ENCODE measurements at regions not wholly inside any gene's neighbourhood (a gene's known extent, or its start where the extent isn't known, plus 50 kb on each side); places are given as distances from the start of the nearest gene placed in this dataset.

GRCh38 chr6:106017454-106017853 lies 68.7 kb upstream of the PRDM1 start:
- POLR2A ChIA-PET: no interaction called here
- Mint-ChIP-seq H3K4me3 (no peak overlapping the region), H3K36me3 (no peaks in the 10 kb centered on the region), H3K27ac (no peak overlapping the region), H3K27me3 (peaks cover 3 to 20% of the 10 kb centered on the region in 2 donors), H3K4me1 (no peaks in the 10 kb centered on the region), H3K9me3 (no peaks in the 10 kb centered on the region)
- Histone ChIP-seq H3K4me3 (ENCODE audit: control insufficient read depth in 1 of 2, extremely low read depth in 1 of 2, low read length in 1 of 2) (no peak overlapping the region), H3K36me3 (ENCODE audit: control insufficient read depth in 2 of 2, extremely low read depth in 1 of 2, insufficient read depth in 1 of 2, low read length in 1 of 2) (no peaks in the 10 kb centered on the region), H3K27ac (ENCODE audit: low read length) (no peak overlapping the region), H3K4me1 (ENCODE audit: control insufficient read depth in 1 of 2, extremely low read depth in 1 of 2, insufficient read depth in 2 of 2, low read length in 2 of 2) (no peaks in the 10 kb centered on the region), H3K27me3 (replicated peaks in 1 of 2; ENCODE audit: control insufficient read depth in 2 of 2, extremely low read depth in 1 of 2, insufficient read depth in 2 of 2, low read length in 1 of 2) (peaks cover 0 to 3% of the 10 kb centered on the region in 2 experiments), H3K9me3 (no peaks in the 10 kb centered on the region)
- ATAC-seq (replicated peaks in 1 of 4) (no peak), DNase-seq (no peak)
- CTCF ChIA-PET: interaction anchor here (0.5 to 2.9 kb wide), 2 partner anchors 100 to 206 kb away, joined by 3 to 14 read pairs; no protein-coding TSS in a partner anchor
- 100% methylated on average over 2 of the region's 5 CpGs for WGBS (ENCODE audit: insufficient coverage)

- no peaks in the 10 kb centered on the region for H3K9me3 Mint-ChIP-seq
- H3K4me3 Mint-ChIP-seq: no peak overlapping the region
- no peak overlapping the region for H3K27ac Mint-ChIP-seq
- Histone ChIP-seq H3K9me3 (no peaks in the 10 kb centered on the region), H3K4me1 (ENCODE audit: control insufficient read depth in 1 of 2, extremely low read depth in 1 of 2, insufficient read depth in 2 of 2, low read length in 2 of 2) (no peaks in the 10 kb centered on the region), H3K27me3 (replicated peaks in 1 of 2; ENCODE audit: control insufficient read depth in 2 of 2, extremely low read depth in 1 of 2, insufficient read depth in 2 of 2, low read length in 1 of 2) (peaks cover 0 to 3% of the 10 kb centered on the region in 2 experiments), H3K36me3 (ENCODE audit: control insufficient read depth in 2 of 2, extremely low read depth in 1 of 2, insufficient read depth in 1 of 2, low read length in 1 of 2) (no peaks in the 10 kb centered on the region), H3K4me3 (ENCODE audit: control insufficient read depth in 1 of 2, extremely low read depth in 1 of 2, low read length in 1 of 2) (no peak overlapping the region), H3K27ac (ENCODE audit: low read length) (no peak overlapping the region)
- ATAC-seq (replicated peaks in 1 of 4): no peak
- peaks cover 3 to 17% of the 10 kb centered on the region in 2 donors for H3K27me3 Mint-ChIP-seq
- H3K4me1 Mint-ChIP-seq: no peaks in the 10 kb centered on the region
- no CpG with 5 or more reads among the region's 2 CpGs for WGBS (ENCODE audit: insufficient coverage)
- no peak for DNase-seq
- CTCF ChIA-PET: no interaction called here
- POLR2A ChIA-PET: no interaction called here
- H3K36me3 Mint-ChIP-seq: no peaks in the 10 kb centered on the region
Measured at GRCh38 chr6:106014955-106015354, 71.2 kb upstream of the PRDM1 start.

- Histone ChIP-seq H3K4me1 (ENCODE audit: control insufficient read depth in 1 of 2, extremely low read depth in 1 of 2, insufficient read depth in 2 of 2, low read length in 2 of 2) (no peaks in the 10 kb centered on the region), H3K9me3 (no peaks in the 10 kb centered on the region), H3K27ac (ENCODE audit: low read length) (no peak overlapping the region), H3K4me3 (ENCODE audit: control insufficient read depth in 1 of 2, extremely low read depth in 1 of 2, low read length in 1 of 2) (no peak overlapping the region), H3K27me3 (replicated peaks in 1 of 2; ENCODE audit: control insufficient read depth in 2 of 2, extremely low read depth in 1 of 2, insufficient read depth in 2 of 2, low read length in 1 of 2) (no peaks in the 10 kb centered on the region), H3K36me3 (ENCODE audit: control insufficient read depth in 2 of 2, extremely low read depth in 1 of 2, insufficient read depth in 1 of 2, low read length in 1 of 2) (no peaks in the 10 kb centered on the region)
- DNase-seq (no peak), ATAC-seq (replicated peaks in 1 of 4) (no peak)
- 95% methylated on average over 1 of the region's 6 CpGs for WGBS (ENCODE audit: insufficient coverage)
- H3K4me3 Mint-ChIP-seq: no peak overlapping the region
- ChIA-PET CTCF (interaction anchor here (0.7 to 1.4 kb wide), 2 partner anchors 8 to 19 kb away, joined by 5 to 6 read pairs; no protein-coding TSS in a partner anchor), POLR2A (interaction anchor here (0.6 to 1.1 kb wide), 2 partner anchors 19 to 44 kb away, joined by 3 to 4 read pairs; no protein-coding TSS in a partner anchor)
- no peaks in the 10 kb centered on the region for H3K9me3 Mint-ChIP-seq
- H3K27ac Mint-ChIP-seq: no peak overlapping the region
- peaks cover 5 to 18% of the 10 kb centered on the region in 2 donors for H3K27me3 Mint-ChIP-seq
- H3K4me1 Mint-ChIP-seq: no peaks in the 10 kb centered on the region
- H3K36me3 Mint-ChIP-seq: no peaks in the 10 kb centered on the region
Measured at GRCh38 chr6:106011476-106011875, 74.7 kb upstream of the PRDM1 start.

DNA sequence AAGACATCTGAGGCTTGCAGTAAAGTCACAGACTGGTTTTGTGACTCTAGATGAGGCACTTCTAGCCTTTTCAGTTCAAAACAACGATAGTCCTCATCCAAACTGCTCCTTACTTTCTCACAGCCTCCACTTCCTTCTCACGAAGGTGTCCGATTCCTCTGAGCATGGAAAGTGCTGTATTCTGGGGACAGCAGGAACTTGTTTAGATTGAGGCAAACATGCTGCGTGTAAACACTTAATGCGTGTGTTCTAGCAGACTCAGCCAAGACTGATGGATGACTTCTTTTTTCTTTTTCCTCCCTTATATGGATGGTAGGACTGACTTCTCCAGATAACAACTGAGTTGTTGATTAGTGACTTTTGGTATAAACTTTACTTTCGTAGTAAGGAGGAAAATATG lies 80.2 kb upstream of the PRDM1 start:
- Mint-ChIP-seq H3K36me3 (no peaks in the 10 kb centered on the region), H3K4me1 (no peaks in the 10 kb centered on the region), H3K4me3 (no peak overlapping the region), H3K9me3 (no peaks in the 10 kb centered on the region), H3K27ac (no peak overlapping the region), H3K27me3 (peaks cover 24 to 33% of the 10 kb centered on the region in 2 donors)
- Histone ChIP-seq H3K9me3 (no peaks in the 10 kb centered on the region), H3K4me3 (ENCODE audit: control insufficient read depth in 1 of 2, extremely low read depth in 1 of 2, low read length in 1 of 2) (no peak overlapping the region), H3K27ac (ENCODE audit: low read length) (no peak overlapping the region), H3K27me3 (replicated peaks in 1 of 2; ENCODE audit: control insufficient read depth in 2 of 2, extremely low read depth in 1 of 2, insufficient read depth in 2 of 2, low read length in 1 of 2) (no peaks in the 10 kb centered on the region), H3K36me3 (ENCODE audit: control insufficient read depth in 2 of 2, extremely low read depth in 1 of 2, insufficient read depth in 1 of 2, low read length in 1 of 2) (no peaks in the 10 kb centered on the region), H3K4me1 (ENCODE audit: control insufficient read depth in 1 of 2, extremely low read depth in 1 of 2, insufficient read depth in 2 of 2, low read length in 2 of 2) (no peaks in the 10 kb centered on the region)
- POLR2A ChIA-PET: interaction anchor here in 1 of 2 donors (0.6 to 1.0 kb wide), 2 partner anchors 13 to 14 kb away, joined by 3 read pairs; no protein-coding TSS in a partner anchor
- CTCF ChIA-PET: interaction anchor here in 1 of 2 donors (0.6 to 0.7 kb wide), 2 partner anchors 14 to 234 kb away, joined by 3 to 4 read pairs; no protein-coding TSS in a partner anchor
- no peak for ATAC-seq (replicated peaks in 1 of 4)
- DNase-seq: no peak
- WGBS (ENCODE audit: insufficient coverage): no CpG with 5 or more reads among the region's 6 CpGs

- H3K4me3 ChIP-seq (ENCODE audit: control insufficient read depth in 1 of 2, extremely low read depth in 1 of 2, low read length in 1 of 2): no peak overlapping the region
- H3K27me3 Mint-ChIP-seq: peaks cover 28 to 36% of the 10 kb centered on the region in 2 donors
- no peaks in the 10 kb centered on the region for H3K9me3 ChIP-seq
- H3K36me3 ChIP-seq (ENCODE audit: control insufficient read depth in 2 of 2, extremely low read depth in 1 of 2, insufficient read depth in 1 of 2, low read length in 1 of 2): no peaks in the 10 kb centered on the region
- H3K4me1 Mint-ChIP-seq: no peaks in the 10 kb centered on the region
- H3K4me1 ChIP-seq (ENCODE audit: control insufficient read depth in 1 of 2, extremely low read depth in 1 of 2, insufficient read depth in 2 of 2, low read length in 2 of 2): no peaks in the 10 kb centered on the region
- no peaks in the 10 kb centered on the region for H3K9me3 Mint-ChIP-seq
- ChIA-PET POLR2A (no interaction called here), CTCF (no interaction called here)
- H3K27ac ChIP-seq (ENCODE audit: low read length): no peak overlapping the region
- DNase-seq: no peak
- no peaks in the 10 kb centered on the region for H3K27me3 ChIP-seq (replicated peaks in 1 of 2; ENCODE audit: control insufficient read depth in 2 of 2, extremely low read depth in 1 of 2, insufficient read depth in 2 of 2, low read length in 1 of 2)
- ATAC-seq (replicated peaks in 1 of 4): no peak
- H3K36me3 Mint-ChIP-seq: no peaks in the 10 kb centered on the region
- H3K27ac Mint-ChIP-seq: no peak overlapping the region
- no peak overlapping the region for H3K4me3 Mint-ChIP-seq
- WGBS (ENCODE audit: insufficient coverage): 100% methylated on average over 1 of the region's 1 CpG
Measured at GRCh38 chr6:106005013-106005412, 81.1 kb upstream of the PRDM1 start.

DNA sequence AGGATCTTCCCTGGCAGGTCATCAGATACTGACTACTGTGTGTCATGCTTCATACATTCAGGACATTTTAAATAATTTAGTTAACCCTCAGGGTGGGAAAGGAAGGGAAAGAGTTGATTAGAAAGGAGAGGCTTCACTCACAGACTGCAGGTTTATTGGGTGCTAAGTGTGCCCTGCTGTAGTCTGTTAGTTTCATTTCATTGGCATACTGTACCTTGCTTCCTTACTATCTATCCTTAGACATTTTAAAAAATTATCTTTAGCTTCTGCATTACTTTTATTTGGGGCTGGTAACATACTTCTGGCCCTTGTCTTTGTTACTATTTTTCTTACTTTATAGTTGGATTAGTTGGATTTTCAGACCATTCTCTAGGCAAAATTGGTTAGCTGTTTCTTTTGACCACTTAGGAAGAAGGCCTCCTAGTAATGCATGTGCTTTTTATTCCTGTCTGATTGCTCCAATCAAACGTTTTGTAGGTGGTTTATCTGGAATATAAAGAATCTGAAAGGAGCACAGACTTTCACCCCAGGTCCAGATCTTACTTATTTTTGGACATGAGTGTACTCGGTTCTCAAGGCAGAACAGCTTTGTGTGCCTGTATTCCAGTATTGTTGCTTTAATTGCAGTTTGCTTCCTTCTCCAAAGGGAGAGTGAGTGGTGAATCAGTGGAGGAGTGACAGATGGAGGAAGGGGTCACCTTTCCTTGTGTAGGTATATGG lies 82.7 kb upstream of the PRDM1 start:
- no peaks in the 10 kb centered on the region for H3K36me3 Mint-ChIP-seq
- POLR2A ChIA-PET: interaction anchor here in 1 of 2 donors (0.6 kb wide), 1 partner anchor 543 kb away, joined by 3 read pairs; no protein-coding TSS in a partner anchor
- CTCF ChIA-PET: no interaction called here

More for the DNA sequence above, 82.7 kb upstream of the PRDM1 start:
- no peak overlapping the region for H3K27ac Mint-ChIP-seq
- H3K4me1 Mint-ChIP-seq: no peaks in the 10 kb centered on the region
- Histone ChIP-seq H3K9me3 (no peaks in the 10 kb centered on the region), H3K4me1 (ENCODE audit: control insufficient read depth in 1 of 2, extremely low read depth in 1 of 2, insufficient read depth in 2 of 2, low read length in 2 of 2) (no peaks in the 10 kb centered on the region), H3K4me3 (ENCODE audit: control insufficient read depth in 1 of 2, extremely low read depth in 1 of 2, low read length in 1 of 2) (no peak overlapping the region), H3K27ac (ENCODE audit: low read length) (no peak overlapping the region), H3K27me3 (replicated peaks in 1 of 2; ENCODE audit: control insufficient read depth in 2 of 2, extremely low read depth in 1 of 2, insufficient read depth in 2 of 2, low read length in 1 of 2) (peaks cover 2 to 5% of the 10 kb centered on the region in 2 experiments), H3K36me3 (ENCODE audit: control insufficient read depth in 2 of 2, extremely low read depth in 1 of 2, insufficient read depth in 1 of 2, low read length in 1 of 2) (no peaks in the 10 kb centered on the region)
- DNase-seq: no peak
- peaks cover 30 to 36% of the 10 kb centered on the region in 2 donors for H3K27me3 Mint-ChIP-seq
- H3K9me3 Mint-ChIP-seq: no peaks in the 10 kb centered on the region
- no peak for ATAC-seq (replicated peaks in 1 of 4)
- H3K4me3 Mint-ChIP-seq: no peak overlapping the region
- WGBS (ENCODE audit: insufficient coverage): 71% methylated on average over 2 of the region's 2 CpGs
